Neural crest cell (in vitro differentiated cells): ENCODE measurements at regions not wholly inside any gene's neighbourhood (a gene's known extent, or its start where the extent isn't known, plus 50 kb on each side); places are given as distances from the start of the nearest gene placed in this dataset.

Experiments used
- DNase-seq: peaks from one replicate; pipeline ENCODE4 v3.0.0; 2021; ENCODE audit warnings: low read depth, mixed read lengths, low spot score
- H3K27ac Mint-ChIP-seq: one replicate; pipeline ENCODE4 v1.8.0; 2021; ENCODE audit warnings: mild to moderate bottlenecking, mixed read lengths; ENCODE audit not compliant: unreplicated experiment
- H3K27me3 Mint-ChIP-seq: 2 replicates; pipeline ENCODE4 v1.8.0; 2021; ENCODE audit warnings: low read depth, mild to moderate bottlenecking, mixed read lengths
- H3K36me3 Mint-ChIP-seq: 2 replicates; pipeline ENCODE4 v1.8.0; 2021; ENCODE audit warnings: low read depth, mild to moderate bottlenecking, mixed read lengths
- H3K4me1 Mint-ChIP-seq: 2 replicates; pipeline ENCODE4 v1.8.0; 2021; ENCODE audit warnings: mixed read lengths
- H3K4me3 Mint-ChIP-seq: one replicate; pipeline ENCODE4 v1.8.0; 2021; ENCODE audit warnings: mild to moderate bottlenecking, mixed read lengths
- H3K9me3 Mint-ChIP-seq: 2 replicates; pipeline ENCODE4 v1.8.0; 2021; ENCODE audit warnings: mixed read lengths
- CTCF ChIP-seq: fragments of 200-600 bp; sonication (generic); conservative IDR thresholded peaks from 2 replicates; pipeline ENCODE4 v1.5.0; 2021; ENCODE audit warnings: antibody characterized with exemption, mild to moderate bottlenecking

- DNase-seq: no peak
- Mint-ChIP-seq H3K27me3 (no peaks in the 10 kb centered on the region), H3K27ac (no peak overlapping the region), H3K36me3 (no peaks in the 10 kb centered on the region), H3K4me3 (no peak overlapping the region), H3K9me3 (no peaks in the 10 kb centered on the region), H3K4me1 (peaks cover 5% of the 10 kb centered on the region)
- TF ChIP-seq CTCF: no peak
These were observed 544.4 kb downstream of the IPMK start for GRCh38 chr10:57723305-57723704.

- no peaks in the 10 kb centered on the region for H3K27me3 Mint-ChIP-seq
- H3K27ac Mint-ChIP-seq: no peak overlapping the region
- no peak for DNase-seq
- no peak overlapping the region for H3K4me3 Mint-ChIP-seq
- no peaks in the 10 kb centered on the region for H3K4me1 Mint-ChIP-seq
- peak; percentile 60 for TF ChIP-seq CTCF
- H3K36me3 Mint-ChIP-seq: no peaks in the 10 kb centered on the region
- H3K9me3 Mint-ChIP-seq: no peaks in the 10 kb centered on the region
These were observed 550.8 kb downstream of the IPMK start for GRCh38 chr10:57716884-57717283.

GRCh38 chr10:57715233-57715632, 552.5 kb downstream of the IPMK start:
- Mint-ChIP-seq H3K36me3 (no peaks in the 10 kb centered on the region), H3K27me3 (no peaks in the 10 kb centered on the region), H3K9me3 (peaks cover 3% of the 10 kb centered on the region), H3K4me3 (no peak overlapping the region), H3K4me1 (no peaks in the 10 kb centered on the region), H3K27ac (no peak overlapping the region)
- no peak for TF ChIP-seq CTCF
- no peak for DNase-seq

GRCh38 chr10:57707300-57707658, 560.4 kb downstream of the IPMK start:
- no peaks in the 10 kb centered on the region for H3K36me3 Mint-ChIP-seq
- peaks cover 3% of the 10 kb centered on the region for H3K9me3 Mint-ChIP-seq
- DNase-seq: no peak
- H3K4me3 Mint-ChIP-seq: no peak overlapping the region
- H3K27me3 Mint-ChIP-seq: no peaks in the 10 kb centered on the region
- no peaks in the 10 kb centered on the region for H3K4me1 Mint-ChIP-seq
- H3K27ac Mint-ChIP-seq: no peak overlapping the region
- no peak for TF ChIP-seq CTCF

GRCh38 chr10:57706576-57707299, 561.0 kb downstream of the IPMK start:
- Mint-ChIP-seq H3K9me3 (peaks cover 3% of the 10 kb centered on the region), H3K27me3 (no peaks in the 10 kb centered on the region)

More at GRCh38 chr10:57706576-57707299, 561.0 kb downstream of the IPMK start:
- TF ChIP-seq CTCF: no peak
- Mint-ChIP-seq H3K4me3 (no peak overlapping the region), H3K4me1 (no peaks in the 10 kb centered on the region), H3K36me3 (no peaks in the 10 kb centered on the region), H3K27ac (no peak overlapping the region)
- no peak for DNase-seq
